GM23338 (cell line): ENCODE measurements at regions not wholly inside any gene's neighbourhood (a gene's known extent, or its start where the extent isn't known, plus 50 kb on each side); places are given as distances from the start of the nearest gene placed in this dataset.

Experiments used
- ATAC-seq: fragments of 200-7000 bp; cut with Tn5 transposase; 3 replicates; pipeline ENCODE4 v1.9.1; 2020
- DNase-seq: peaks from one replicate; pipeline ENCODE4 v3.0.0-alpha.2; 2015; ENCODE audit warnings: low spot score
- H2AFZ ChIP-seq: fragments of 200-600 bp; sonication (generic); 2 replicates; pipeline ENCODE4 v1.8.0; 2016; ENCODE audit warnings: antibody characterized with exemption, mild to moderate bottlenecking, moderate library complexity
- H3F3A ChIP-seq: fragments of 200-600 bp; sonication (generic); replicated peaks from 2 replicates; pipeline ENCODE4 v1.8.0; 2017; ENCODE audit warnings: antibody characterized with exemption, mixed run types, low read depth
- H3K27ac ChIP-seq: fragments of 200-600 bp; sonication (generic); 2 replicates; pipeline ENCODE4 v1.6.1; 2016; ENCODE audit warnings: low read depth
- H3K27me3 ChIP-seq: fragments of 200-600 bp; sonication (generic); 2 replicates; pipeline ENCODE4 v1.8.0; 2016; ENCODE audit warnings: mild to moderate bottlenecking, mixed run types, moderate library complexity; ENCODE audit not compliant: insufficient read depth
- H3K36me3 ChIP-seq: fragments of 200-600 bp; sonication (generic); 2 replicates; pipeline ENCODE4 v1.8.0; 2016; ENCODE audit warnings: mild to moderate bottlenecking; ENCODE audit not compliant: insufficient read depth
- H3K4me1 ChIP-seq: fragments of 200-600 bp; sonication (generic); 2 replicates; pipeline ENCODE4 v1.8.0; 2016; ENCODE audit warnings: mild to moderate bottlenecking, moderate library complexity; ENCODE audit not compliant: insufficient read depth
- H3K4me2 ChIP-seq: fragments of 200-600 bp; sonication (generic); 2 replicates; pipeline ENCODE4 v1.7.1; 2017; ENCODE audit warnings: mixed run types
- H3K4me3 ChIP-seq: fragments of 200-600 bp; sonication (generic); 2 replicates; pipeline ENCODE4 v1.6.1; 2016; ENCODE audit warnings: mixed run types
- H3K79me2 ChIP-seq: fragments of 200-600 bp; sonication (generic); replicated peaks from 2 replicates; pipeline ENCODE4 v1.8.0; 2017; ENCODE audit warnings: mild to moderate bottlenecking; ENCODE audit not compliant: insufficient read depth
- H3K9me2 ChIP-seq: fragments of 200-600 bp; sonication (generic); 2 replicates; pipeline ENCODE4 v1.8.0; 2017; ENCODE audit not compliant: insufficient read depth
- H4K20me1 ChIP-seq: fragments of 200-600 bp; sonication (generic); replicated peaks from 2 replicates; pipeline ENCODE4 v1.8.0; 2017; ENCODE audit warnings: mild to moderate bottlenecking; ENCODE audit not compliant: insufficient read depth
- H3K27ac Mint-ChIP-seq: 2 replicates; pipeline ENCODE4 v1.8.0; 2020; ENCODE audit warnings: inconsistent platforms, mild to moderate bottlenecking, moderate library complexity, mixed read lengths
- H3K27me3 Mint-ChIP-seq: 3 replicates; pipeline ENCODE4 v1.8.0; 2022; ENCODE audit warnings: low read depth, mild to moderate bottlenecking, moderate library complexity, mixed read lengths, inconsistent platforms; ENCODE audit not compliant: insufficient read depth, poor library complexity
- H3K36me3 Mint-ChIP-seq: 3 replicates; pipeline ENCODE4 v1.8.0; 2021; ENCODE audit warnings: low read depth, mild to moderate bottlenecking, inconsistent platforms, moderate library complexity, mixed read lengths
- H3K4me1 Mint-ChIP-seq: 3 replicates; pipeline ENCODE4 v1.8.0; 2020; ENCODE audit warnings: mild to moderate bottlenecking, inconsistent platforms, mixed read lengths
- H3K4me3 Mint-ChIP-seq: 3 replicates; pipeline ENCODE4 v1.8.0; 2021; ENCODE audit warnings: moderate library complexity, mild to moderate bottlenecking, inconsistent platforms, mixed read lengths
- H3K9me3 Mint-ChIP-seq: 3 replicates; pipeline ENCODE4 v1.8.0; 2020; ENCODE audit warnings: moderate library complexity, mild to moderate bottlenecking, inconsistent platforms, mixed read lengths
- EZH2 ChIP-seq: fragments of 200-600 bp; sonication (generic); IDR thresholded peaks from one replicate; pipeline ENCODE4 v1.8.0; 2017; ENCODE audit warnings: antibody characterized with exemption, mild to moderate bottlenecking, low read depth; ENCODE audit not compliant: unreplicated experiment
- EZH2phosphoT487 ChIP-seq: fragments of 200-600 bp; sonication (generic); IDR thresholded peaks from one replicate; pipeline ENCODE4 v1.8.1; 2018; ENCODE audit warnings: antibody characterized with exemption; ENCODE audit not compliant: unreplicated experiment
- JUNB ChIP-seq: IDR thresholded peaks from one replicate; pipeline ENCODE4 v1.6.1; 2016; ENCODE audit warnings: antibody characterized with exemption; ENCODE audit not compliant: unreplicated experiment
- NANOG ChIP-seq: IDR thresholded peaks from 2 replicates; pipeline ENCODE4 v1.6.1; 2016; ENCODE audit warnings: antibody characterized with exemption, borderline replicate concordance
- POLR2AphosphoS5 ChIP-seq: IDR thresholded peaks from 2 replicates; pipeline ENCODE4 v1.6.1; 2016; ENCODE audit warnings: antibody characterized with exemption, low read depth
- STAT1 ChIP-seq: IDR thresholded peaks from one replicate; pipeline ENCODE4 v1.6.1; 2016; ENCODE audit warnings: antibody characterized with exemption; ENCODE audit not compliant: unreplicated experiment
- ZNF331 ChIP-seq: fragments of 250-450 bp; sonication (Bioruptor Pico); IDR thresholded peaks from 2 replicates; pipeline ENCODE4 v1.5.0; 2020; ENCODE audit warnings: low read depth, mild to moderate bottlenecking, moderate library complexity
- TF ChIP-seq, protein P1 (sequence below): IDR thresholded peaks from one replicate; pipeline ENCODE4 v1.6.1; 2018; ENCODE audit warnings: antibody characterized with exemption; ENCODE audit not compliant: unreplicated experiment
- TF ChIP-seq, protein P2 (sequence below): IDR thresholded peaks from 2 replicates; pipeline ENCODE4 v1.6.1; 2016; ENCODE audit warnings: antibody characterized with exemption

GRCh38 chr18:78671551-78671950, 308.1 kb upstream of the SALL3 start:
- peaks cover 7% of the 10 kb centered on the region for H3K27me3 Mint-ChIP-seq
- Histone ChIP-seq H3K4me2 (no peak overlapping the region), H3K79me2 (no peaks in the 10 kb centered on the region), H4K20me1 (no peaks in the 10 kb centered on the region), H3K36me3 (no peaks in the 10 kb centered on the region; the same call in 1 of the 2 replicates), H3K4me1 (no peaks in the 10 kb centered on the region), H3F3A (no peaks in the 10 kb centered on the region), H2AFZ (0 out of 2 replicates have a peak overlapping the region, but pooled peaks have one; percentile 18), H3K27ac (no peak overlapping the region), H3K27me3 (no peaks in the 10 kb centered on the region), H3K4me3 (no peak overlapping the region), H3K9me2 (no peaks in the 10 kb centered on the region)
- H3K9me3 Mint-ChIP-seq = peaks cover 88% of the 10 kb centered on the region
- ATAC-seq (no peak), DNase-seq (no peak)
- H3K4me3 Mint-ChIP-seq = no peak overlapping the region
- no peaks in the 10 kb centered on the region for H3K4me1 Mint-ChIP-seq
- no peak overlapping the region for H3K27ac Mint-ChIP-seq
- TF ChIP-seq STAT1 = no peak
- TF ChIP-seq, protein P1, sequence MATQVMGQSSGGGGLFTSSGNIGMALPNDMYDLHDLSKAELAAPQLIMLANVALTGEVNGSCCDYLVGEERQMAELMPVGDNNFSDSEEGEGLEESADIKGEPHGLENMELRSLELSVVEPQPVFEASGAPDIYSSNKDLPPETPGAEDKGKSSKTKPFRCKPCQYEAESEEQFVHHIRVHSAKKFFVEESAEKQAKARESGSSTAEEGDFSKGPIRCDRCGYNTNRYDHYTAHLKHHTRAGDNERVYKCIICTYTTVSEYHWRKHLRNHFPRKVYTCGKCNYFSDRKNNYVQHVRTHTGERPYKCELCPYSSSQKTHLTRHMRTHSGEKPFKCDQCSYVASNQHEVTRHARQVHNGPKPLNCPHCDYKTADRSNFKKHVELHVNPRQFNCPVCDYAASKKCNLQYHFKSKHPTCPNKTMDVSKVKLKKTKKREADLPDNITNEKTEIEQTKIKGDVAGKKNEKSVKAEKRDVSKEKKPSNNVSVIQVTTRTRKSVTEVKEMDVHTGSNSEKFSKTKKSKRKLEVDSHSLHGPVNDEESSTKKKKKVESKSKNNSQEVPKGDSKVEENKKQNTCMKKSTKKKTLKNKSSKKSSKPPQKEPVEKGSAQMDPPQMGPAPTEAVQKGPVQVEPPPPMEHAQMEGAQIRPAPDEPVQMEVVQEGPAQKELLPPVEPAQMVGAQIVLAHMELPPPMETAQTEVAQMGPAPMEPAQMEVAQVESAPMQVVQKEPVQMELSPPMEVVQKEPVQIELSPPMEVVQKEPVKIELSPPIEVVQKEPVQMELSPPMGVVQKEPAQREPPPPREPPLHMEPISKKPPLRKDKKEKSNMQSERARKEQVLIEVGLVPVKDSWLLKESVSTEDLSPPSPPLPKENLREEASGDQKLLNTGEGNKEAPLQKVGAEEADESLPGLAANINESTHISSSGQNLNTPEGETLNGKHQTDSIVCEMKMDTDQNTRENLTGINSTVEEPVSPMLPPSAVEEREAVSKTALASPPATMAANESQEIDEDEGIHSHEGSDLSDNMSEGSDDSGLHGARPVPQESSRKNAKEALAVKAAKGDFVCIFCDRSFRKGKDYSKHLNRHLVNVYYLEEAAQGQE = peak; percentile 19
- H3K36me3 Mint-ChIP-seq = peaks cover 27% of the 10 kb centered on the region

DNA sequence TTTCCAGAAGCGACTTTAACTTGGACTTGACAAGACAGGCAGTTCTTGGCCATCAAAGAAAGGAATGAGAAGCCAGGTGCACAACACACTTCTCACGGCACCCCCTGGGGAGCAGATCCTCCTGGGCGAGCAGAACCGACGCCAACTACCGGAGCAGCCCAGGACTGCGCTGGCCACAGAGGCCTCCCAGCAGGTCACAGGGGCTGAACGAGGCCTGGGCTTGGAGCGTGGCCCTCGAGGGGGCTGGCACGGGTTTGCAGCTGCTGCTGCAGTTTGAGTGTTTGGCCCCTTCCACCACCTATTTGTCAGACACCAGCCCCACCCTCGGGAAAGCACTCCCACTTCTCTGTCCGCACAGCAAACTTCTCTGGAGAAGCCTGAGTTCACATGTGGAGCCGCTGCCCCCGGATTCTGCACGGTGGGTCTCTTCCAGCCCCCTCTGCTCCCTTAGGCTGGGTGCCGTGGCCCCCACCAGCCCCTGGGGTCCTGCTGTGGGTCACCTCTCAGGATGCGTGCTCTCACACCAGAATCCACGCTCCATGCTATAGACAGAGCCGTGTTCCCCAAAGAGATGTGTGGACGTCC, 306.7 kb upstream of the SALL3 start:
- H3K4me1 ChIP-seq = no peaks in the 10 kb centered on the region
- no peaks in the 10 kb centered on the region for H4K20me1 ChIP-seq
- no peaks in the 10 kb centered on the region for H3K79me2 ChIP-seq
- peaks cover 93% of the 10 kb centered on the region for H3K9me3 Mint-ChIP-seq
- H3K9me2 ChIP-seq = no peaks in the 10 kb centered on the region
- H3K4me1 Mint-ChIP-seq = no peaks in the 10 kb centered on the region
- ATAC-seq (no peak), DNase-seq (no peak)
- H3K27ac Mint-ChIP-seq = no peak overlapping the region
- H2AFZ ChIP-seq = no peak overlapping the region
- peaks cover 24% of the 10 kb centered on the region for H3K36me3 Mint-ChIP-seq
- no peak overlapping the region for H3K27ac ChIP-seq
- H3K4me3 Mint-ChIP-seq = no peak overlapping the region
- H3K4me3 ChIP-seq = no peak overlapping the region
- peaks cover 7% of the 10 kb centered on the region for H3K27me3 Mint-ChIP-seq
- no peak overlapping the region for H3K4me2 ChIP-seq
- H3K36me3 ChIP-seq = no peaks in the 10 kb centered on the region; the same call in 1 of the 2 replicates
- no peaks in the 10 kb centered on the region for H3F3A ChIP-seq
- TF ChIP-seq POLR2AphosphoS5 (no peak), ZNF331 (CRISPR knock-in tag) (no peak)
- no peaks in the 10 kb centered on the region for H3K27me3 ChIP-seq

GRCh38 chr18:78673516-78674321, 305.9 kb upstream of the SALL3 start:
- H3K27ac ChIP-seq = no peak overlapping the region
- H3K27me3 ChIP-seq = no peaks in the 10 kb centered on the region
- no peaks in the 10 kb centered on the region for H3F3A ChIP-seq
- H2AFZ ChIP-seq = no peak overlapping the region
- H4K20me1 ChIP-seq = no peaks in the 10 kb centered on the region
- H3K36me3 ChIP-seq = no peaks in the 10 kb centered on the region; the same call in 1 of the 2 replicates
- no peaks in the 10 kb centered on the region for H3K79me2 ChIP-seq
- DNase-seq (no peak), ATAC-seq (no peak)
- peaks cover 95% of the 10 kb centered on the region for H3K9me3 Mint-ChIP-seq
- no peak overlapping the region for H3K27ac Mint-ChIP-seq
- no peak overlapping the region for H3K4me3 ChIP-seq
- peaks cover 8% of the 10 kb centered on the region for H3K27me3 Mint-ChIP-seq
- H3K4me1 Mint-ChIP-seq = no peaks in the 10 kb centered on the region; the same call in 2 of the 3 replicates
- H3K4me1 ChIP-seq = no peaks in the 10 kb centered on the region
- H3K36me3 Mint-ChIP-seq = peaks cover 30% of the 10 kb centered on the region
- H3K4me3 Mint-ChIP-seq = no peak overlapping the region
- no peak overlapping the region for H3K4me2 ChIP-seq
- H3K9me2 ChIP-seq = no peaks in the 10 kb centered on the region
- TF ChIP-seq, protein P1 = no peak
- TF ChIP-seq POLR2AphosphoS5 (no peak), EZH2 (no peak), NANOG (no peak), STAT1 (no peak), JUNB (no peak), ZNF331 (CRISPR knock-in tag) (no peak), EZH2phosphoT487 (no peak)
- TF ChIP-seq, protein P2, sequence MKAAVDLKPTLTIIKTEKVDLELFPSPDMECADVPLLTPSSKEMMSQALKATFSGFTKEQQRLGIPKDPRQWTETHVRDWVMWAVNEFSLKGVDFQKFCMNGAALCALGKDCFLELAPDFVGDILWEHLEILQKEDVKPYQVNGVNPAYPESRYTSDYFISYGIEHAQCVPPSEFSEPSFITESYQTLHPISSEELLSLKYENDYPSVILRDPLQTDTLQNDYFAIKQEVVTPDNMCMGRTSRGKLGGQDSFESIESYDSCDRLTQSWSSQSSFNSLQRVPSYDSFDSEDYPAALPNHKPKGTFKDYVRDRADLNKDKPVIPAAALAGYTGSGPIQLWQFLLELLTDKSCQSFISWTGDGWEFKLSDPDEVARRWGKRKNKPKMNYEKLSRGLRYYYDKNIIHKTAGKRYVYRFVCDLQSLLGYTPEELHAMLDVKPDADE = no peak
